H9 (cell line): ENCODE measurements at regions not wholly inside any gene's neighbourhood (a gene's known extent, or its start where the extent isn't known, plus 50 kb on each side); places are given as distances from the start of the nearest gene placed in this dataset.

ENCODE experiments used
- DNase-seq: peaks from one replicate; pipeline ENCODE4 v3.0.0-alpha.2; 2017
- H2AFZ ChIP-seq: one replicate; pipeline ENCODE4 v1.6.1; 2013; ENCODE audit warnings: mild to moderate bottlenecking, low read length, control low read depth, moderate library complexity
- H2AK5ac ChIP-seq: 2 replicates; pipeline ENCODE4 v1.6.1; 2013; ENCODE audit warnings: low read length, control low read depth, mixed read lengths; ENCODE audit not compliant: insufficient read length
- H2BK120ac ChIP-seq: one replicate; pipeline ENCODE4 v1.6.1; 2013; ENCODE audit warnings: low read depth, mild to moderate bottlenecking, low read length, control low read depth, inconsistent platforms; ENCODE audit not compliant: poor library complexity, severe bottlenecking
- H2BK12ac ChIP-seq: 2 replicates; pipeline ENCODE4 v1.6.1; 2013; ENCODE audit warnings: low read length, control low read depth, mixed read lengths, low read depth; ENCODE audit not compliant: insufficient read length
- H2BK15ac ChIP-seq: 2 replicates; pipeline ENCODE4 v1.6.1; 2013; ENCODE audit warnings: low read depth, low read length, control low read depth
- H2BK20ac ChIP-seq: one replicate; pipeline ENCODE4 v1.6.1; 2013; ENCODE audit warnings: low read depth, mild to moderate bottlenecking, low read length, control low read depth, inconsistent platforms; ENCODE audit not compliant: poor library complexity, severe bottlenecking
- H2BK5ac ChIP-seq: 2 replicates; pipeline ENCODE4 v1.6.1; 2013; ENCODE audit warnings: low read length, control low read depth, mixed read lengths; ENCODE audit not compliant: insufficient read length
- H3K14ac ChIP-seq: 2 replicates; pipeline ENCODE4 v1.6.1; 2013; ENCODE audit warnings: low read length, control low read depth; ENCODE audit not compliant: insufficient read depth
- H3K18ac ChIP-seq: 2 replicates; pipeline ENCODE4 v1.6.1; 2013; ENCODE audit warnings: low read depth, mild to moderate bottlenecking, mixed read lengths, low read length, control low read depth; ENCODE audit not compliant: insufficient read length
- H3K23ac ChIP-seq: 2 replicates; pipeline ENCODE4 v1.6.1; 2013; ENCODE audit warnings: low read length, control low read depth, mixed read lengths, low read depth; ENCODE audit not compliant: insufficient read length
- H3K23me2 ChIP-seq: 2 replicates; pipeline ENCODE4 v1.6.1; 2013; ENCODE audit warnings: low read depth, mild to moderate bottlenecking, mixed read lengths, low read length, control low read depth; ENCODE audit not compliant: insufficient read length, poor library complexity, severe bottlenecking
- H3K27ac ChIP-seq: 2 replicates; pipeline ENCODE4 v1.5.1; 2013; ENCODE audit warnings: low read length, control low read depth, mixed read lengths, low read depth; ENCODE audit not compliant: insufficient read length
- H3K27me3 ChIP-seq: 2 replicates; pipeline ENCODE4 v1.6.1; 2013; ENCODE audit warnings: low read length, control low read depth, inconsistent platforms; ENCODE audit not compliant: insufficient read depth
- H3K4ac ChIP-seq: 2 replicates; pipeline ENCODE4 v1.6.1; 2013; ENCODE audit warnings: low read depth, mild to moderate bottlenecking, control low read depth, inconsistent platforms, low read length, moderate library complexity
- H3K4me1 ChIP-seq: 2 replicates; pipeline ENCODE4 v1.6.1; 2013; ENCODE audit warnings: low read length, control low read depth, inconsistent platforms; ENCODE audit not compliant: insufficient read depth
- H3K4me2 ChIP-seq: 2 replicates; pipeline ENCODE4 v1.6.1; 2013; ENCODE audit warnings: low read length, control low read depth, mixed read lengths; ENCODE audit not compliant: insufficient read length, insufficient read depth
- H3K56ac ChIP-seq: 2 replicates; pipeline ENCODE4 v1.6.1; 2013; ENCODE audit warnings: low read depth, mild to moderate bottlenecking, mixed read lengths, low read length, control low read depth; ENCODE audit not compliant: insufficient read length
- H3K79me1 ChIP-seq: 2 replicates; pipeline ENCODE4 v1.6.1; 2013; ENCODE audit warnings: low read depth, mild to moderate bottlenecking, moderate library complexity, low read length, control low read depth, inconsistent platforms; ENCODE audit not compliant: insufficient read depth, poor library complexity, severe bottlenecking
- H3K79me2 ChIP-seq: 2 replicates; pipeline ENCODE4 v1.6.1; 2013; ENCODE audit warnings: low read length, control low read depth, inconsistent platforms; ENCODE audit not compliant: insufficient read depth
- H3K9ac ChIP-seq: 2 replicates; pipeline ENCODE4 v1.6.1; 2013; ENCODE audit warnings: low read length, control low read depth, mixed read lengths; ENCODE audit not compliant: insufficient read length; ENCODE audit errors: extremely low read depth
- H3K9me3 ChIP-seq: one replicate; pipeline ENCODE4 v1.6.1; 2013; ENCODE audit warnings: low read depth, low read length, inconsistent platforms; ENCODE audit not compliant: control insufficient read depth
- H3T11ph ChIP-seq: one replicate; pipeline ENCODE4 v1.6.1; 2013; ENCODE audit warnings: mild to moderate bottlenecking, low read length, control low read depth, inconsistent platforms
- H4K20me1 ChIP-seq: one replicate; pipeline ENCODE4 v1.6.1; 2013; ENCODE audit not compliant: control insufficient read depth, insufficient read length, insufficient read depth
- H4K5ac ChIP-seq: 2 replicates; pipeline ENCODE4 v1.6.1; 2013; ENCODE audit warnings: low read depth, mild to moderate bottlenecking, mixed read lengths, low read length, control low read depth; ENCODE audit not compliant: insufficient read length
- H4K8ac ChIP-seq: replicated peaks from 2 replicates; pipeline ENCODE4 v1.6.1; 2013; ENCODE audit warnings: low read length, control low read depth, mixed read lengths, low read depth; ENCODE audit not compliant: insufficient read length
- H4K91ac ChIP-seq: 2 replicates; pipeline ENCODE4 v1.6.1; 2013; ENCODE audit warnings: low read depth, mild to moderate bottlenecking, moderate library complexity, mixed read lengths, low read length, control low read depth; ENCODE audit not compliant: insufficient read length
- H3K27ac Mint-ChIP-seq, 3 experiments: 2 replicates in 2 of 3; 3 replicates in 1 of 3; pipeline ENCODE4 v1.8.0; 2020 to 2021; ENCODE audit warnings: mixed read lengths in 3 of 3, mild to moderate bottlenecking in 1 of 3, moderate library complexity in 1 of 3
- H3K27me3 Mint-ChIP-seq: 2 replicates; pipeline ENCODE4 v1.8.0; 2021; ENCODE audit warnings: low read depth, mild to moderate bottlenecking, moderate library complexity, mixed read lengths
- H3K36me3 Mint-ChIP-seq, 3 experiments: 2 replicates in 2 of 3; 3 replicates in 1 of 3; pipeline ENCODE4 v1.8.0; 2020 to 2021; ENCODE audit warnings: low read depth in 3 of 3, mixed read lengths in 3 of 3; ENCODE audit not compliant: insufficient read depth in 1 of 3
- H3K4me1 Mint-ChIP-seq, 2 experiments: 2 replicates each; pipeline ENCODE4 v1.8.0; 2020; ENCODE audit warnings: mixed read lengths in 2 of 2
- H3K4me3 Mint-ChIP-seq, 2 experiments: 2 replicates in 1 of 2; 3 replicates in 1 of 2; pipeline ENCODE4 v1.8.0; 2020 to 2021; ENCODE audit warnings: mild to moderate bottlenecking in 2 of 2, mixed read lengths in 2 of 2, moderate library complexity in 1 of 2
- H3K9me3 Mint-ChIP-seq, 2 experiments: 2 replicates in 1 of 2; 3 replicates in 1 of 2; pipeline ENCODE4 v1.8.0; 2020; ENCODE audit warnings: mild to moderate bottlenecking in 2 of 2, mixed read lengths in 2 of 2, moderate library complexity in 1 of 2
- CTCF ChIP-seq: fragments of 200-600 bp; sonication (generic); conservative IDR thresholded peaks from 3 replicates; pipeline ENCODE4 v1.8.0; 2021; ENCODE audit warnings: antibody characterized with exemption, mild to moderate bottlenecking
- WGBS: extraction: QIAGEN DNeasy Blood & Tissue Kit; methylation state at CpG from one replicate; pipeline ENCODE4 v1.1.7; 2013; ENCODE audit warnings: missing lambda C conversion rate, low lambda C conversion rate, mixed read lengths; ENCODE audit not compliant: insufficient read length; ENCODE audit errors: extremely low coverage; 5-methylcytosine and 5-hydroxymethylcytosine counted together

GRCh38 chr3:13194285-13195209 lies 121.3 kb upstream of the IQSEC1 start:
- H3K9me3 ChIP-seq = no peaks in the 10 kb centered on the region
- H3K18ac ChIP-seq = no peak overlapping the region
- H4K20me1 ChIP-seq = no peaks in the 10 kb centered on the region
- no peaks in the 10 kb centered on the region for H3K36me3 Mint-ChIP-seq
- H2BK5ac ChIP-seq = no peak overlapping the region
- H3K27me3 Mint-ChIP-seq = no peaks in the 10 kb centered on the region; the same call in none of the 2 replicates
- no peak overlapping the region for H3T11ph ChIP-seq
- no peak for TF ChIP-seq CTCF
- no peak overlapping the region for H3K56ac ChIP-seq
- no peak overlapping the region for H4K8ac ChIP-seq
- H3K4me1 Mint-ChIP-seq = peaks cover 7 to 13% of the 10 kb centered on the region in 2 experiments
- H4K5ac ChIP-seq = no peak overlapping the region
- H3K4me1 ChIP-seq = no peaks in the 10 kb centered on the region; the same call in 1 of the 2 replicates
- no peak overlapping the region for H2AFZ ChIP-seq
- no peaks in the 10 kb centered on the region; a peak in 1 of 5 replicates for H3K9me3 Mint-ChIP-seq
- no peak overlapping the region for H3K27ac ChIP-seq
- no peak overlapping the region for H2AK5ac ChIP-seq
- H2BK20ac ChIP-seq = no peak overlapping the region
- DNase-seq = no peak
- no peak overlapping the region for H2BK120ac ChIP-seq
- H3K9ac ChIP-seq = no peak overlapping the region
- H4K91ac ChIP-seq = no peak overlapping the region
- no peaks in the 10 kb centered on the region for H3K79me2 ChIP-seq
- WGBS = no CpG with 5 or more reads among the region's 22 CpGs
- H2BK15ac ChIP-seq = no peak overlapping the region
- H3K4me3 Mint-ChIP-seq = no peak overlapping the region
- no peak overlapping the region for H3K4me2 ChIP-seq
- 0 out of 2 replicates have a peak overlapping the region, but pooled peaks have one; percentile 31 for H3K14ac ChIP-seq
- H3K23me2 ChIP-seq = no peaks in the 10 kb centered on the region
- no peaks in the 10 kb centered on the region for H3K27me3 ChIP-seq
- H3K79me1 ChIP-seq = no peaks in the 10 kb centered on the region
- H3K4ac ChIP-seq = no peak overlapping the region
- no peak overlapping the region for H2BK12ac ChIP-seq
- peak overlapping the region in 1 of 3 experiments; percentile 76; a peak in 2 of 7 replicates for H3K27ac Mint-ChIP-seq
- no peak overlapping the region for H3K23ac ChIP-seq
